Psoas muscle (tissue), 7 donors: ENCODE measurements at regions not wholly inside any gene's neighbourhood (a gene's known extent, or its start where the extent isn't known, plus 50 kb on each side); places are given as distances from the start of the nearest gene placed in this dataset.

ENCODE experiments used
- ATAC-seq, 4 donors: fragments of 200-7000 bp; cut with Tn5 transposase; one replicate each; pipeline ENCODE4 v1.9.1; 2020; ENCODE audit warnings: moderate library complexity in 3 of 4, mild to moderate bottlenecking in 2 of 4
- DNase-seq, 2 donors: peaks; one replicate each; pipeline ENCODE4 v3.0.0-alpha.2; 2020
- H3K27ac ChIP-seq: fragments of 200-600 bp; one replicate; pipeline ENCODE4 v1.8.0; 2022
- H3K27me3 ChIP-seq, 3 donors: fragments of 200-600 bp in 1 of 3; one replicate each; pipeline versions ENCODE4 v1.6.1 to v1.8.0; 2013 to 2022; ENCODE audit warnings: low read length in 2 of 3, mild to moderate bottlenecking in 2 of 3, moderate library complexity in 1 of 3; ENCODE audit not compliant: insufficient read depth in 3 of 3
- H3K36me3 ChIP-seq, 2 donors: fragments of 200-600 bp in 1 of 2; one replicate each; pipeline versions ENCODE4 v1.6.1 to v1.8.0; 2013 to 2022; ENCODE audit warnings: low read depth in 1 of 2, mild to moderate bottlenecking in 1 of 2, moderate library complexity in 1 of 2; ENCODE audit not compliant: insufficient read depth in 1 of 2
- H3K4me1 ChIP-seq: fragments of 200-600 bp; one replicate; pipeline ENCODE4 v1.8.0; 2022
- H3K4me3 ChIP-seq: fragments of 200-600 bp; one replicate; pipeline ENCODE4 v1.8.0; 2022; ENCODE audit warnings: mild to moderate bottlenecking
- H3K9me3 ChIP-seq: fragments of 200-600 bp; one replicate; pipeline ENCODE4 v1.8.0; 2022
- CTCF ChIP-seq: fragments of 200-600 bp; IDR thresholded peaks from one replicate; pipeline ENCODE4 v1.8.0; 2022; ENCODE audit warnings: antibody characterized with exemption
- WGBS, 3 donors: extraction: QIAGEN DNeasy Blood & Tissue Kit; methylation state at CpG; one replicate each; pipeline versions ENCODE4 v1.1.6 to v1.1.7; 2013; 5-methylcytosine and 5-hydroxymethylcytosine counted together
- intact Hi-C, 2 donors: fragments of 100-400 bp; cut with DNase I; formaldehyde crosslinking; loops; one replicate each; pipeline versions ENCODE4 v1.11.0 to v1.14.2; 2022
- donor health status: healthy with polysubstance abuse.
- donor health status: DM: no; HTN: no; CAD: no; lungs with moderate emphysema.
- donor health status: Bipolar disorder and iron deficiency.
- donor health status: healthy.
- donor health status: DM: yes; HTN: yes; CAD: no.
- donor health status: DM: no; HTN: no; CAD: no.
- donor health status: DM: yes; HTN: yes; CAD: no.

GRCh38 chr1:81431624-81432000 lies 369.1 kb upstream of the ADGRL2 start:
- Histone ChIP-seq H3K9me3 (no peaks in the 10 kb centered on the region), H3K27me3 (no peaks in the 10 kb centered on the region), H3K36me3 (no peaks in the 10 kb centered on the region), H3K27ac (no peak overlapping the region), H3K4me1 (no peaks in the 10 kb centered on the region), H3K4me3 (no peak overlapping the region)
- no peak for ATAC-seq
- intact Hi-C loops = no loop called here
- no peak for DNase-seq
- 81 to 92% (median 85%) methylated on average over 2 of the region's 2 CpGs for WGBS, 3 donors
- TF ChIP-seq CTCF = no peak

- Histone ChIP-seq H3K4me1 (no peaks in the 10 kb centered on the region), H3K4me3 (no peak overlapping the region), H3K9me3 (no peaks in the 10 kb centered on the region), H3K27ac (no peak overlapping the region), H3K27me3 (no peaks in the 10 kb centered on the region), H3K36me3 (no peaks in the 10 kb centered on the region)
- TF ChIP-seq CTCF = no peak
- DNase-seq (no peak), ATAC-seq (no peak)
- WGBS, 3 donors = 51 to 58% (median 55%) methylated on average over 6 of the region's 6 CpGs
- intact Hi-C loops = no loop called here
Measured at GRCh38 chr1:81430955-81431623, 369.6 kb upstream of the ADGRL2 start.

- DNase-seq = no peak
- Histone ChIP-seq H3K9me3 (no peaks in the 10 kb centered on the region), H3K4me1 (no peaks in the 10 kb centered on the region), H3K27me3 (no peaks in the 10 kb centered on the region), H3K27ac (no peak overlapping the region), H3K4me3 (no peak overlapping the region), H3K36me3 (no peaks in the 10 kb centered on the region)
- intact Hi-C loops = no loop called here
- no peak for TF ChIP-seq CTCF
- 8 to 20% (median 11%) methylated on average over 1 of the region's 1 CpG for WGBS, 3 donors
- ATAC-seq = no peak
Measured at GRCh38 chr1:81430236-81430938, 370.3 kb upstream of the ADGRL2 start.

- H3K36me3 ChIP-seq = no peaks in the 10 kb centered on the region
- H3K27ac ChIP-seq = no peak overlapping the region
- DNase-seq = no peak
- H3K4me1 ChIP-seq = no peaks in the 10 kb centered on the region
- no peak overlapping the region for H3K4me3 ChIP-seq
- no peaks in the 10 kb centered on the region for H3K27me3 ChIP-seq
- no peak for ATAC-seq
- intact Hi-C loops = no loop called here
- no peak for TF ChIP-seq CTCF
- WGBS, 3 donors = 83 to 97% (median 88%) methylated on average over 1 of the region's 1 CpG
- H3K9me3 ChIP-seq = no peaks in the 10 kb centered on the region
Measured at GRCh38 chr1:81428998-81429397, 371.7 kb upstream of the ADGRL2 start.
